Mammary epithelial cell (primary cell): ENCODE measurements at regions not wholly inside any gene's neighbourhood (a gene's known extent, or its start where the extent isn't known, plus 50 kb on each side); places are given as distances from the start of the nearest gene placed in this dataset.

Source experiments
- CTCF ChIP-seq, 2 donors: IDR thresholded peaks in 1 of 2; conservative IDR thresholded peaks in 1 of 2; 2 replicates each; pipeline ENCODE4 v1.5.1; 2011 to 2012; ENCODE audit warnings: inconsistent platforms in 2 of 2, low read length in 2 of 2, mild to moderate bottlenecking in 2 of 2, control low read depth in 1 of 2, low read depth in 1 of 2; ENCODE audit not compliant: insufficient read depth in 1 of 2; ENCODE audit errors: extremely low read depth in 1 of 2
- EZH2 ChIP-seq: IDR thresholded peaks from 2 replicates; pipeline ENCODE4 v1.6.1; 2012; ENCODE audit warnings: low read length, inconsistent platforms, borderline replicate concordance

GRCh38 chr10:28987555-28988320, 301.1 kb upstream of the LYZL1 start:
- TF ChIP-seq CTCF (conservative IDR thresholded peaks at IDR 0.05 in 1 of 2, IDR thresholded peaks at IDR 0.05 in 1 of 2; ENCODE audit: extremely low read depth in 1 of 2, insufficient read depth in 1 of 2, low read depth in 1 of 2, low read length in 2 of 2) (no peak), EZH2 (no peak)
